ENCODE measurements at regions not wholly inside any gene's neighbourhood (a gene's known extent, or its start where the extent isn't known, plus 50 kb on each side); places are given as distances from the start of the nearest gene placed in this dataset.

- no peak for TF ChIP-seq CTCF (IDR thresholded peaks at IDR 0.05)
These were observed 253.7 kb downstream of the NAP1L3 start for GRCh38 chrX:93419642-93420041.

GRCh38 chrX:93404121-93404520 is 269.3 kb downstream of the NAP1L3 start:
- TF ChIP-seq CTCF (IDR thresholded peaks at IDR 0.05) = no peak

- TF ChIP-seq CTCF (IDR thresholded peaks at IDR 0.05) = no peak
These were observed 318.7 kb downstream of the NAP1L3 start for GRCh38 chrX:93354651-93355050.

- TF ChIP-seq CTCF (IDR thresholded peaks at IDR 0.05) = no peak
These were observed 327.1 kb downstream of the NAP1L3 start for GRCh38 chrX:93346309-93346708.

GRCh38 chrX:93332329-93332728 is 341.0 kb downstream of the NAP1L3 start:
- TF ChIP-seq CTCF (IDR thresholded peaks at IDR 0.05) = no peak

- TF ChIP-seq CTCF (IDR thresholded peaks at IDR 0.05) = no peak
These were observed 351.3 kb downstream of the NAP1L3 start for GRCh38 chrX:93322110-93322509.

GRCh38 chrX:93319609-93320008 is 353.8 kb downstream of the NAP1L3 start:
- no peak for TF ChIP-seq CTCF (IDR thresholded peaks at IDR 0.05)
